Mucosa of gallbladder (tissue), 1 donor: ENCODE measurements at regions not wholly inside any gene's neighbourhood (a gene's known extent, or its start where the extent isn't known, plus 50 kb on each side); places are given as distances from the start of the nearest gene placed in this dataset.
"Not testable (repeated sequence)": the region's sequence is repeated elsewhere in the genome, so short reads cannot be mapped to it uniquely, and the experiment has no call there.

Source experiments
- DNase-seq: peaks from one replicate; pipeline ENCODE4 v3.0.0-alpha.2; 2020; ENCODE audit warnings: low spot score
- donor health status: DM: no; HTN: no; CAD: no.

DNA sequence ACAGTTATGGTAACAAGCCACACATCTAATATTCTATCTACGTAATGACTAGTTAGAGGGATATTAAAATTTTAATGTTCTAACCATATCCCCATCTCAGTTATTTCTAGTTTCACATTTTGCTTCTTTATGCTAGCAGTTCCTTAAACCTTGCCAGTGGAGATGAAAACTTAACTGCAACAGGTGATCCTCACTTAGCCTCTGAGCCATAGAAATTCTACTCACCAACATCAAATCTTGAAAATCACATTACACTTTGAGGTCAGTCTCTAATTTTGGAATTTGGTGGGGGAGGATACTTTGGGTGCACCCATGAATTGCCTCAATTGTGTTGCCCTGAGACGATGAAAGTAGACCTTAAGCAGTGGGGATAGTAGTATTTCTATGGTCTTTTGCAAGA, 256.4 kb downstream of the GATA3 start:
- DNase-seq, result no peak

DNA sequence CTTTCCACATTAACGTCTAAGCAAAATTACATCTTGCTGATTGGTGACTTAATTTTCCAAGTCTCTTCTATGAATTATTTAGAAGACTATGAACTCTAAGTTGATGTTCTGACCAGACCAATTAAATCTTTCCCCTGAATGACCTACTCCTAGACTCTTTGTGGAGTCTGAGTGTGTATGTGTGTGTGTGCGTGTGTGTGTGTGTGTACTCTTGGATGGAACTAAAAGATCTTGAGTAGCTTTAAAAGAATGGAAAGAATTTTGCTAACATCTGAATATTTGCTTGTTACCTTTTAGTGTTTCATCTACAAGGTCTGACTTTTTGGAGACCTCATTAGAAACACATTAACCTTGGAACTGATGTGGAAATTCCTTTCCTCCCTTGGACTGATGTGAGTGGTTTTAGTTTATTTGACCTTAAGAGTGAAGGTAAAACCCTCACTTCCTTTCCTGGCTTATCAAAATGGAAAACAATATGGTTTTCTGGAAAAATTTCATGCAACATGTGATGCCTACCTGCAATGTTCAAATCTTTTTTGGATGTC, 257.1 kb downstream of the GATA3 start:
- DNase-seq, result no peak

DNA sequence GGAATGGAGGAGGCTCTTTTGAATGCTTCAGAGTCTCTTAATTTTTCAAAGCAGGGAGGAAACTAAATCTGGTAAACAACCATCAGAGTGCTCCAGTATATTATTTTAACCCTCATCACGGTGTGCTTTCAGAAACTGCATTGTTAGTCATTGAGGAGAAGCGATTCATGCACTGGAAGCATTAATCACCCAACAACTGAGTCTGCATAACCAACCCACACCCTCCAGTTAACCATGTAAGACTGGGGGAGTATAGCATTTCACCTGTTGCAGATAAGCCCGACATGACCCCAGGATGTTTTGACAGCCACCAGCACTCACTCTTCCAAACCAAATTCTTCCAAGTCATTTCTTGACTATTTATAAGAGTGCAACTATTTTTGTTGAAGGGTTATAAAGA, 257.6 kb downstream of the GATA3 start:
- no peak for DNase-seq

DNA sequence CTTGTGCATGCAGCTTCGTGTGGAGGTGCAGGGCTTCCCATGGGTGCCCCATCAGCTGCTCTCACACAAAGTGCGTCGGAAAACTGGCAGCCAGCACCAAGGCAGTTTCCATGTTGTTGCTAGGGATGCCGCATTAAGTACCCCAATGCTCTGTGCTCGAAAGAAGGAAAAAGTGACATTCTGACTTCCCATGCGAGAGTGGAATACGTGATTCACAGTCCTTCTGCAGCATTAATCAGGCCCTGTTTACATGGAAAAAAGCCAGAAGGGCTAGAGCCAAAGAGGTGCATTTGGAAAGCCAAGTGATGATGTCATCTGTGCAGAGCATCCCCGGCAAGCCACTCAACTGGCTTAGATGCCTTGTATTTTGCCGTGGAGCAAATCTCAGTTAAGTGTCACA, 258.3 kb downstream of the GATA3 start:
- DNase-seq, result no peak

DNA sequence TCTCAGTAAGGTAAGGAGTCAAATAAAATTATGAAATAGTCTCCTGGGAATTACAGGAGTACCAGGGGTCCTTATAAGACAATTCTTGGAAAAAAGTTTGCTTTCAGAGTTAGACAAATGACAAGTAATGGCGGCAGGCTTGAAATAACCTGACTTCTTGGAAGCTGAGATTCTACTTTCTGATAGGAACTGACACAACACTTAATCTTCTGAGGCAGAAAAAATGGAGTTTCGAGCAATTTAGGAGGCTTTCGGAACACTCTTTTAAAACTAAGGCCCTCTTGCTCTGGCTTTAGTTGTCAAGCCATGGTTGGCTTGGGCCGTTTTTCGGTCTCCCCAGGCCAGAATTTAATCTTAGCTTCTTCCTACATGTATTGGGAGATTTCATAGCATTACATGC, 260.0 kb downstream of the GATA3 start:
- no peak for DNase-seq

DNA sequence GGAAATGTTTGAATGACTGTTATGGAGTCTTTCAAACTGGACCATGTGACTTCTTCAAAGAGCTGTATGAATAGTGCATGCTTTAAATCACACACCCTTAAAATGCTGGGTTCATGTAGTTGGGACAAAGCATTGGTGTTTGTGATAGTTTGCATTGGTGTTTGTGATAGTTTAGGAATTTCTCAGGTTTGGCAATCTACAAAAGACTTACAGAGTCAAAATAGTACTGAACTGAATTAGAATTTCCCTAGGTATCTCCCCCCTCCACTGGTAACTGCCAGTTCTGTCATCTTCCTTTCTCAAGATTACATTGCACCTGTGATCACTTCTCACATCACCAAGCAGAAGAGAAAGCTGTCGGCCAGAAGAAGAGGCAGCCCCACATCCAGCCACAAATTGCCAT, 261.1 kb downstream of the GATA3 start:
- no peak for DNase-seq

DNA sequence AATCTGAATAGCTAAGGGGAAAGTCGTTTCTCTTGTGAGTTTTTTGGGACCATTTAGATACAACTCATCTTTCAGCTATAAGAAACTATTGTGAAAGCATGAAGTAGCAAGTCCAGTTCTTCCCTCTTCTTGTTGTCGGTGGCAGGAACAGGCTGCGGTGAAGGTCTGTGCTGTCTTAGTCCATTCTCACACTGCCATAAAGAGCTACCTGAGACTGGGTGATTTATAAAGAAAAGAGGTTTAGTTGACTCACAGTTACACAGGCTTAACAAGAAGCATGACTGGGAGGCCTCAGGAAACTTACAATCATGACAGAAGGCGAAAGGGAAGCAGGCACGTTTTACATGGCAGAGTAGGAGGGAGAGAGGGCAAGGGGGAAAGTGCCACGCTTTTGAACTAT, 261.8 kb downstream of the GATA3 start:
- DNase-seq, result no peak

DNA sequence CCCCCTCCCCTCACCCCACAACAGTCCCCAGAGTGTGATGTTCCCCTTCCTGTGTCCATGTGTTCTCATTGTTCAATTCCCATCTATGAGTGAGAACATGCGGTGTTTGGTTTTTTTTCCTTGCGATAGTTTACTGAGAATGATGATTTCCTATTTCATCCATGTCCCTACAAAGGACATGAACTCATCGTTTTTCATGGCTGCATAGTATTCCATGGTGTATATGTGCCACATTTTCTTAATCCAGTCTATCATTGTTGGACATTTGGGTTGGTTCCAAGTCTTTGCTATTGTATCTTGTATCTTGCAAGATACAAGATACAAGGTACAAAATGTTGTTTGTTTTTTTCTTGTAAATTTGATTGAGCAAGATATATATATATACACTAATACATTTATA, 263.9 kb downstream of the GATA3 start:
- DNase-seq, result not testable (repeated sequence)

DNA sequence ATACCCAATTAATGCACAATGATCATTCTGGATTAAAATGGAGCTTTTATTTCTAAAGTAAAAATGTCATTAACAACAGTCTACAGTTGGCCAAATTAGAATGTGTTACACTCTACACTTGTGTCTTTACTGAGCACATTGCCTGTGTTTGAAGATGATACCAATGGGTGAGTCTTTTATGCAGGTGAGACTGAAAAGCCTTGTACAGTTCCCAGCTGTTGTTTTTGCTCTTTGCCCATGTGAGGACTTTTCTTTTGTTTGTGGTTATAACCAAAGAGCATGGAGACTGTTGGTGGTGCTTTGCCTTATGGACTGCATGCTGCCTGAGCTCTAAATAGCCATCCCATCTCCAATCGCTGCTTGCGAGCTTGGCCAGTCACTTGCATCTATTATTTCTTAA, 264.5 kb downstream of the GATA3 start:
- no peak for DNase-seq

DNA sequence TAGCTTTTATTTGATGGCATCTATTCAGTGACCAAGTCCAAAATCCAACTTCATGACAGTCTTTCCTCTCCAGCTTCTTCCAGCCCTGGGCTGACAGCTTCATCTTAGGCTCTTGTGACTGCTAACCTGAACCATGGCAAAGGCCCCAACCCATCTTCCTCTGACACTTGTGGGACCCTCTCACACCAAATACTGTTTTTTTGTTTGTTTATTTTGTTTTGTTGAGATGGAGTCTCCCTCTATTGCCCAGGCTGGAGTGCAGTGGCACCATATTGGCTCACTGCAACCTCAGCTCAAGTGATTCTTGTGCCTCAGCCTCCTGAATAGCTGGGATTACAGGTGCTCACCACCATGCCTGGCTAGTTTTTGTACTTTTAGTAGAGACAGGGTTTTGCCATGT, 265.2 kb downstream of the GATA3 start:
- DNase-seq, result no peak

DNA sequence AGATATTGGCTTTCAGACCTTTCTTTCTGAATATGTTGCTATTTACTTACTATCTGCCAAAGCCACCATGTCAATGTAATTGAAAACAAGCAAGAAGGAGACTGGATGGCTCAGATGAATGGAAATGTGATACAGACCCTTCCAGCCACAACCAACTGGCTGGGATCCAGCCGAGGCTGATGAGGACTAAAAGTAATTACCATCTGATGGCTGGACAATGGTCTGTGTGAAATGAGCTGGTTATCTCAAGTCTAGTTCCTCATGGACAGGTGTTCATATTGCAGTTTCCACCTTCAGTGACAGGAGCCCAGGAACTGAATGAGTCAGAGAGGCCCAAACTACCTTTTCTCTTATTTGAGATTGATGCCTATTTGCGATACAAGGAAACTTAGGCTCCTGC, 267.5 kb downstream of the GATA3 start:
- DNase-seq, result no peak

DNA sequence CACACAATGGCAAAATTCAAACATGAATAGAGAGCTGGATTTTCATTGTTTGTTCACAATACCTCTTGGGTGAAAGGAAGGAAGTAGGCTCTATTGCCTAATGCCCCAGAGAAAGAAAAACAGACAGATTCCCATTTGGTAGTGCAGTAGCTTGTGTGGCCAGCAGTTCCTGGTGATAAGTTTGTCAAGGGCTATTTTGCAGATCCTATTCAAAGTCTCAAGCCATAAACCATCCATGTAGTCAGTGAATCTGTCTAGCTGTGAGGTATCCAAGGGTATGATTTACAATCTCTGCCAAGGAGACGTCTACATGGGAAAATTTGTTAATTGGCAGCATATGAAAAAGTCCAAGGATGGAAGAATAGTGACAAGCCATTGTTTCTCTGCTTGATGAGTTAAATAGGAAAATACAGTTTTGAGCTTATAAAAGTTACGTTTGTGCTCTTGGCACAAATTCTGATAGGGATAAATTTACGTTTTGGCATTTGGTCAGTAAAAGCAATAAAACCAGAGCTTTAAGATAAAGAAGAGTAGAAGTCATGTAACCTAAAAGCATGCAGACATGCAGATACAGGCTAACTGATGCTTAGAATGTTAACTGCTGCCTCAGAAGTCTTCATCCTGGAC, 269.1 kb downstream of the GATA3 start:
- DNase-seq, result no peak

DNA sequence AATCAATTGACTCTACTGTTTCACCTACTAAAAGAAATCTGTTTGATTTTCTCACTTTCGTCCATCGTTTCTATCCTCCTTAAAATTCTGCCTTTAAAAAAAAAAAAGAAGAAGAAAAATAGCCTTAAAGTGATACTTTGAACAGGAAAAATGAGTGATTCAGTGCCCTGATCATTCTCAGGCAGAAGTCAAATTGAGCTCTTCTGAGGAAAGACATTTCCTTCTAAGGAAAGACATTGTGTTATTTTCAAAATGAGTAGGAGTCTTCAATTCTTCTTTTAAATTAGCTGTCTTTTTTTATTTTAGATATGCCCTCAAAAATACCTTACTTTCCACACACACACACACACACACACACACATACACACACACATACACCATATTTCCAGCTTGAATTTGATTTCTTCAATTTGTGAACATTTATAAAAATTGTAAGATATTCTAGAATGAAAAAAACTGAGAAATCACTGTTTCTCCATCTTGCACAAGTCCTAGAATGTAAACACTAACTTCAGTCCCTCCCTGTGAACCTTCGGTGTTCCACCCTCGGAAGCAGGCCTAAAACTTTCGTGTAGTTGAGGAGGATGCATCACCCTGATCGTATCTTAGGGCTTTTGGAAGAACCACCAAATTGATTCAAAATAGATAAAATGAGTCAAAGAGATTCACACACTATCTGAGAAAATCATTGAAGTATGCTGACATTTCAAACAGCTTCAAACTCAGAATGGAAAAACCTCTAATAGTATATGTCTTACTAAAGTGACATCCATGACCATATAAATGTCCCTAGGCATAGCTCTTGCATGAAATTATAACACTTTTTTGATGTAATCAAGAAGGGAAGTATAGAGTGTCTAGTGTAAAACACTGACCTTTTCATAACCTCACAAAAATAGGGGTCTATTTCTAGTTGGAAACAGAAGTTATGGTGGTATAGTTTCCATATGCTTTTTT, 270.8 kb downstream of the GATA3 start:
- DNase-seq, result no peak

DNA sequence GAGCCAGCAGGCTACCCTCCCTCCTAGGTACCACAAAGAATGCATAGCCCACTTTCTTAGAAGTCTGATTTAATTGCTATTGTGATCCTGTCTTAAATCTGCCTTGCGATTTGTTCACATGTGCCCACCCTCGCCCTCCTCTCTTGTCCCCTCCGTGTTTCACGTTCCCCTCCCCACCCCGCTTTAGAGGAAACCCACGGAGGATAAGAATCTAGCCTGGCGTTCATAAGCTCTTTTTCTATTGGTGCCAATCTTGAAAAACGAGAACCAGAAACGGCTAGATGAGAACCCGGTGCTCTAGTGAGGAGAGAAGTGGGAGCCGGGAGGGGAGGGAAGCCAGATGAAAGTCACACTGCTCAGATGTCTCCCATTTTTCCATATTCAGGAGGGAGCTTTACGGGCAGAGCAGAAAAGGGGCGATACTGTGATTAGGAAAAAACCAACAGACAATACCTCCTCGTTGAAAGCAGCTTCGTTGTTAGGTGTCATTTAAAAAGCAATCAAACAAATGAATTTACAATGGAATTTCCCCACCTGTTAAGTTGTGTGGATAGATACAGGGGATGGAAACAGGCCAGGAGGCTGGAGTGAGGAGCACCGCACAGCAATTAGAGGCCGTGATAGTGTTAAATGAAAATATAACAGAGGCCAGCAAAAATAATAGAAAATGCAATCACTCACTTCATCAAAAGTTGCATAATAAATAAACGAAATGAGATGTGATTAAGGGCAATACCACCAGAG, 272.1 kb downstream of the GATA3 start:
- DNase-seq, result no peak

DNA sequence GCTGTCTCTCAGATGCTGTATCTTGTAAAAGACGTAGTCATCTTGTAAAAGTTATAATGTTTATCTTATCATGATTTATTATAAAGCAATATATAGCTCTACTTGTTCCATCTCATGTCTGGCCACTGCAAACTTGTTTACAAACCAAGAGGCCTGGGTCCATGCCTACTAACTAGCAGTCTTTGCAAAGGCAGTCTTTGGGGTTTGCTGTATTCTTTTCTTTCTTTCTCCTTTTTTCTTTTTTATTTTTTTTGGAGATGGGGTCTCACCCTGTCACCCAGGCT, 272.6 kb downstream of the GATA3 start:
- no peak for DNase-seq

DNA sequence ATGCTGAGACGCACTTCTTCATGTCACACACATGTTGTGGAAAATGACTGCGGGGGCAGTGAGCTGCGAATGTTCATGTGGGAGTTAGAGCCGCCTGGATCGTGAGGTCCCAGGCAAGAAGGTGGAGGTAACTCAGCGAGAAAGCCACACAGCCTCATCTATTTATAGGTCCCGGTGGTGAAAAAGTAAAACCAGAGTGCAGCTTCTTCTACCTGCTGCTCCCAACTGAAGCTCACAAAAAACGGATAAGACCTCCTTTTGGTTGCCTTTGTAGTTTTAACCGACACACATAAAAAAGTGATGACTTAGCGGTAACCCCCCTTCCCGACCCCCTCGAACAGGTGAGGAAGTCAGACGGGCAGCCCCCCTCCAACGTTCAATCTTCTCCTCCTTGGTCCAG, 276.9 kb downstream of the GATA3 start:
- no peak for DNase-seq

DNA sequence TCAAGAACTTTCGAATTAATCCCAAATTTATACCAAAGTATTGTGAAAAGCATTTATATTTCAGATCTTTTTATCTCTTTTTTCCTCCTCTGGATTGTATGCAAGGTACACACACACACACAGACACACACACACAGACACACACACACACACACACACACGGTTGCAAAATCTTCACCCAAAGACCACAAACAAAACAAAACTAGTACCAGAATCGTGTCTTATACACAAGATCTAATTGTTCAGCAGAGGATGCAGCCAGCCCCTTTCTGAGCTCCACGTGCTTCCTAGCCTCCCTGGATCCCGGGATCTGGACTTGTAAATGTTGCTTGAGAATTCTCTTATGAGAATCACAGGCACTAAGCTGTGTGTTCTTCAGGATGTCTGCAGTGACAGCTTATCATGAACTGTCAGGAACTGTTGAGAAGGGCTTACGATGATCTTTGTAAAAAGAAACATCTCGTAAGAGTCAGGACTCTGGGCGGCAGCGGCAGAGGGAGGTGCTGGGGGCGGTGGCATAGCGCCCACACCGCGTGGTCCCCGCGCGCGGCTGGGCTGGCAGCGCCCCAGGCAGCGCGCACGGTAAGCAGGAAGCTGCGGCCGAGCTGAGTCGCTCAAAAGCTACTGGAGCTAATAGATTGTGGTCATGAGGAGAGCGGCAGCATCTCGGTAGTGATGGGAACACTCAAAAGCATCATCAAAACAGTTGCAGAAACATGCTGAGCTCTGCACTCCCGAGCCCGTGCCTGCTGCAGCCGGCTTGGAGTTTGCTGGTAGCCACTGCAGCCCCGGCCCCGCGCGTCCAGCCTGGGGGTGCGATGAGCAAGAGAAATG, 277.6 kb downstream of the GATA3 start:
- peak; percentile 64 for DNase-seq

DNA sequence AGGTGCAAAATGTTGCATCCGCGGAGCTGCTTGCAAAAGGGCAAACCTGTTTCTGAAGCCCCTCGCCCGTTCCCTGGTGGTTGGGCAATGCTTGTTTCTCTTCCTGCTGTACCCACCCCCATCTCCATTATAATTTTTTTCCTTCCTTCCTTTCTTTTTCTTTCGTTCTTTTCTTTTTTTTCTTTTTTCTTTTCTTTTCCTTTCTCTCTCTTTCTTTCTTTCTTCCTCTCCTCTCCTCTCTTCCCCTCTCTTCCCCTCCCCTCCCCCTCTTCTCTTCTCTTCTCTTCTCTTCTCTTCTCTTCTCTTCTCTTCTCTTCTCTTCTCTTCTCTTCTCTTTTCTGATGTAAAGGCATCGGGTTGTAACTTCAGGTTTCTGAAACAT, 278.2 kb downstream of the GATA3 start:
- DNase-seq, result no peak

DNA sequence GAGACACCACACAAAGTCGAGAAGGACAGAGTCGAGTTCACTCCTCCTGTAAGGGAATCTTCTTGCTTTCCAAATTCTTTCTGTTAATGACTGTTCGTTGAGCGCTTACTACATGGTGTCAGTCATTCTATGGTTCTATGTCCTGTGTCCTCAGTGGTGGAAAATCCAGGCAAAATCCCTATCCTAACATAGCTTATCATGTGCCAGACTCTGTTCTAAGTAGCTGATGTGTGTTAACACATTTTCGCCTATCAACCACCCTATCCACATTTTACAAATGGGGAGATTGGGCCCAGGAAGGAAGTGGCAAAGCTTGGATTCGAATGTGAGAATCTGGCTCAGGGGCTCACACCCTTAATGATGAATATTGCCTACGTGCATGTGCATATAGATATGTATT, 280.1 kb downstream of the GATA3 start:
- DNase-seq, result no peak

DNA sequence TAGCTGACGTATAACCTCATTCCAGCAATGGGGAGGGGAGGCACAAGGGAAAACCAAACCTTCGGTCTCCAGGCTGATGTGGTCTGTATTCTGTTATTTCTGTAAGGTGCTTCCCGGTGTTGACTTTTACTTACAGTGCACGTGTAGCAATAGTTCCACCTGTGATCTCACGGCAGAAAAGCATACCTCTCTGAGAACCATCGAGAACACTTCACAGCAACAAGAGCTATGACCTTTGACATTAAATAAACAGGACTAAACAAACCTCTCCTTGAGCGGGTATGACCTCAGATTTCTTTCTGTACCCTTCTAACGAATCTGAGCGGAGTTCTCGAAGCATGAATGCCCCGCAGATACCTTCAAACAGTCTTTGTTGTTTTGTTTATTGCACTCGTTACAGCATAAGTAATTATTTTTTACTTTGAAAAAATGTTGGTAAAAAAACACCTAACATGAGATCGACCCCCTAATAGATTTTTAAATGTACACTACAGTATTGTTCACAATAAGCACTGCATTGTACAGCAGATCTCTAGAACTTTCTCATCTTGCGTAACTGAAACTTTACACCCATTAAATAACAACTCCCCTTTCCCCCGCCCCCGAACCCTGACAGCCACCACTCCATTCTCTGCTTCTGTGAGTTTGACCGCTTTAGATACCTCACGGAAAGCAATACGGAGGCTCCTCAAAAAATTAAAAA, 282.3 kb downstream of the GATA3 start:
- no peak for DNase-seq

DNA sequence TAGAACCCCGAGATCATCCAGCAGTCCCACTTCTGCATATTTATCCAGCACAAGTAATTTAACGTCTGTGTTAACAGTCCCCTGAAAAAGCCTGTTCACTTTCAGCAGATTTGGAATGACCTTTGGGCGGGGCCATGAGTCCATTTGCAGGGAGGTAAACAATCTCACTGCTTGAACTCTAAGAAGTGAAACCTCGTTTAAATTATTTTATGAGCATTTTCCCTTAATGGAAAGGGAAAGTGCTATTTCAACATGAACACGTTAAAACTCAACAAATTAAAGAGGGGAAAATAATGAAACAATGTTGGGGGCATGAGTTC, 282.8 kb downstream of the GATA3 start:
- no peak for DNase-seq
